Stromal cell of bone marrow (primary cell): ENCODE measurements at regions not wholly inside any gene's neighbourhood (a gene's known extent, or its start where the extent isn't known, plus 50 kb on each side); places are given as distances from the start of the nearest gene placed in this dataset.
"Not testable (repeated sequence)": the region's sequence is repeated elsewhere in the genome, so short reads cannot be mapped to it uniquely, and the experiment has no call there.

Experiments used
- DNase-seq: peaks from one replicate; pipeline ENCODE4 v3.0.0-alpha.2; 2012; ENCODE audit warnings: low read depth

DNA sequence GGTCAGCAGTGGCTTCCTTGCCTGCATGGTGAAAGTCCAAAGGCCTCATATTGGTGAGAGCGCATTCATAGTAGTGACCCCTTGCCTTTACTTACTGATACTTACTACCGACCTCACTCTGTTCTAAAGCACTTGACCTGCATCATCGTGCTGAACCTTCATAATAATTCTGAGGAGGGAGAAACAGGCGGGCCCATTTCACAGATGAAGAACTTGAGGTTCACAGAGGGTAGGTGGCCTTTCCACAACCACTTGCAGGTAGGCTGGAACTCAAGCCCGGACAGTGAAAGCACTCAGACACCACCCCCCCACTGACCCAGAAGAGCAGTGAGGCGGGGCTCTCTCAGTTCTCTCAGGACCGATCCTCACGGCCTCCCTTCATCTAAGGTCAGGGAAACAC lies 149.4 kb upstream of the CHST15 start:
- DNase-seq = no peak

DNA sequence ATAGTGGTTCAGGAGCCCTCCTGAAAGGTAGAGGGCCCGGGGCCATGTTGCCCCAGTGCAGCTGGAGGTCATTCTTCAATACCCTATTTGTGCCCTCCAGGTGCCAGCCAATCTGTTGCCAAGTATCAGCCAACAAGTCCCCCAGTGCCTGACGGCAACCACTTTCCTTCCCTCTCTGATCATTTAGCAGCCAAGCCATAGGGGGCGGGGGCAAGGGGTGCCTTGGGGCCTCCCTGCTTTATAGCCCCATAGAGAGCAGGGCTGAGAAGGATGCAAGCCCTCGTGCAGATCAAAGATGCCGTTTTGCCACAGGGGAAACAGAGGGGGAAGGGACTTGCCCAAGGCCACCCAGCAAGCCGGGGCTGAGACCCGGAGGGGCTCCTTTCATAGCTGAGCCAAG lies 149.0 kb upstream of the CHST15 start:
- DNase-seq = no peak

GRCh38 chr10:124241510-124241909 lies 148.1 kb upstream of the CHST15 start:
- DNase-seq = not testable (repeated sequence)

DNA sequence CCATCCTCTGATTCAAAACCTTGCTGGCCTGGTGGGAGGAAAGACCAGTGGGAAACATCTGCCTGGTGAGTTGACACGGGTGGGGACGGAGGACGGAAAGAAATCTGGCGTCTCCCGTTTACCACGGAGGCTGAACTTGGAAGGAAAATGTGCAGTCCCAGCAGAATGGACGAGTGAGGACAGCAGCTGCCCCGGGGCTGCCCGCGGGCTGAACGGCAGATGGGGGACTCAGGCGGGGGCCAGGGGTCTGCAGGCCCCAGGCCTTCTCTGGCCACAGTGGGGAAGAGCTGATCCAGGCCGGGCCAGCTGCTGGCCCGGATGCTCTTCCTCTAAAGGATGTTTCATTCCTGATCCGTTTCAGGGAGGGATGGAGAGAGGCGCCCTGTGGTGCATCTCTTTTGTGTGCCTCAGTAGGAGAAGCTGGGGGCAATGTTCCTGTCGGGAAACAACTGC lies 147.5 kb upstream of the CHST15 start:
- DNase-seq = no peak

DNA sequence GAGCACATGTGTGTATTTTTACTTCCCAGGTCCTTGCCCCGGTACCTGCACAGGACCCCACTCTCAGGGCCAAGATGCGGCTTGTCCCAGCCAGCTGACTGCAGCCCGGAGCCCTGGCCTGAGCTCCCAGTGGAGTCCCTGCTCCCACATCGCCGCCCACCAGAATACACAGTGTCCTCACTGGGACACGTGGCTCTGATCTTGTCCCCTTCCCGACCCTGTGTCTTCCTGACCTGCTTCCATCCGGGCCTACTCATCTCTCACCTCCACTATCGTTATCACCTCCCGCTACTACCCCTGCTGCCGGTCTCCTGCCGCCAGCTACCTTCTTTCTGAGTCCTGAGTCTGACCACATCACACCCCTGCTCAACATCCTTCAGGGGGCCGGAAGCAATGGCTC lies 146.3 kb upstream of the CHST15 start:
- no peak for DNase-seq

- no peak for DNase-seq
Observed at GRCh38 chr10:124239134-124239533, 145.7 kb upstream of the CHST15 start.

GRCh38 chr10:124238367-124238766 lies 145.0 kb upstream of the CHST15 start:
- no peak for DNase-seq

DNA sequence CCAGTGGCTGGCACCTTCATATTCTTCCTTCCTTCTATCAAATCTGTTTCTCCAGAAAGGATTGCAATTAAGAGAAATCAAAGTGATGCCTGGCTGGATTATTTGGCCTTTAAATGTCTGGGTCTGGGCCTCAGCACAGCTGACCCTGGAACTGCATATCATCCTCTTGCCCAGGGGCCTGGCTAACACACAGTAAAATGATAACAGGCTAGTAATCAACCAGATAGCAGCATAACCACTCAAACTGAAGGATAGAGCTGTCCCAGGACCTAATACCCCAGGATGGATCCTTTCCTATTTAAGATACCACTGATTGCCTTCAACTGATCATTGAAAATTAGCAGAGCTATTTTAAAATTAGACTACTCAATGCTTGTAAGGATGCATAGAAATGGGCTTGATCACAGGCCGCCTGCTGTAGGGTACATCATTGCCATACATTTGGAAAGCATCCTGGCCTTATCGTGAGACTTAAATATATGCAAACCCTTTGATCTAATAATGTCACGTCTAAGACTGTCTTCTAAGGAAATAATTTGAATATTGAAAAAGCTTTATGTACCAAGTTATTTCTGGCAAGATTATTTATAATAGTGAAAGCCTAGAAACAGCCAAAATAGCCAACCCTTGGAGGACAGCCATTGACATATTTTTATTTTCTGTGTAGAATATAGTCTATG lies 144.0 kb upstream of the CHST15 start:
- DNase-seq = no peak

- no peak for DNase-seq
Observed at GRCh38 chr10:124236816-124237215, 143.4 kb upstream of the CHST15 start.

GRCh38 chr10:124236136-124236535 lies 142.7 kb upstream of the CHST15 start:
- DNase-seq = no peak

DNA sequence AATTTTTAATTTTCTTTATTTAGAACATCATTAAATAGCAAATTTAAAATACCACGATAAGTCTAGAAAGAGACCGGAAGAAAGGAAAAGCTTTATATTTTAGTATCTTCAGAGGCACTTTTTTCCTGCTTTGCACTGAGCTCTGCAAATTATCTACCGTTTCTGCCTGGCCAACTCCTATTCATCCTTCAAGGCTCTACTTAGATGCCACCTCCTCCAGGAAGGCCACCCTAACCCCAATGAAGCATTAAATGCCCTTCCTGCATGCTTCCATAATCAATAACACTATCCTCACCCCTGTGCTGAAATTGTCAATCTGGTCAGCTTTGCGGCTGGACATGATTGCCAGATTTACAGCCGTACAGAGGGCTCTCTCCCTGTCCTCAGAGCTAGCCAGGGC lies 141.8 kb upstream of the CHST15 start:
- no peak for DNase-seq

DNA sequence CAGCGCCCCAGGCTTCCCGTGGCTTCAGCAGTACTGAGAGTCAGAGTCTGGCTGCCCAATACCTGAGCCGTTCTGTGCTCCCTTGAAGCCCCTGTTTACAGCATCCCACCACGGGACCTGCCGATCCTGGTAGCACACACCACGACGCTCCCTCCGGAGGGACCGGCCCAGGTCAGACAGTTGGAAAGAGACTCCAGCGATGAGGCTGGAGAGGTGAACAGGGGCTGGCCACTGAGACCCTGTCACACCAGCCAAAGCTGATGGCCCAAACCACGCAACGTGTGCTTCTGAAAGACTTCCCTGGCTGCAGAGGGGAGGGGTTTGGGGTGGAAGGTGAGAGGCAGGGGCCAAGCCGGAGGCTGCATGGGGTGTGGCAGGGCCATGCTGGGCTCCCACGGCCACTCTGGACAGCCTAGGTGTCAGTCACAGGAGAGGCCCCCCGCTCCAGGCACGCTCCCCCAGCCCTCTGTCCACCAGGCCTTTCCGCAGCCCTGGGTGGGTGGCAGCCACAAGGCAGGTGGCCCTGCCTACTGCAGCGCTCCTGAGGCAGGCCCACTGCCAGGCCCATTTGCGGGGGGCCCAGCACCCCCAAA lies 140.2 kb upstream of the CHST15 start:
- DNase-seq = no peak

DNA sequence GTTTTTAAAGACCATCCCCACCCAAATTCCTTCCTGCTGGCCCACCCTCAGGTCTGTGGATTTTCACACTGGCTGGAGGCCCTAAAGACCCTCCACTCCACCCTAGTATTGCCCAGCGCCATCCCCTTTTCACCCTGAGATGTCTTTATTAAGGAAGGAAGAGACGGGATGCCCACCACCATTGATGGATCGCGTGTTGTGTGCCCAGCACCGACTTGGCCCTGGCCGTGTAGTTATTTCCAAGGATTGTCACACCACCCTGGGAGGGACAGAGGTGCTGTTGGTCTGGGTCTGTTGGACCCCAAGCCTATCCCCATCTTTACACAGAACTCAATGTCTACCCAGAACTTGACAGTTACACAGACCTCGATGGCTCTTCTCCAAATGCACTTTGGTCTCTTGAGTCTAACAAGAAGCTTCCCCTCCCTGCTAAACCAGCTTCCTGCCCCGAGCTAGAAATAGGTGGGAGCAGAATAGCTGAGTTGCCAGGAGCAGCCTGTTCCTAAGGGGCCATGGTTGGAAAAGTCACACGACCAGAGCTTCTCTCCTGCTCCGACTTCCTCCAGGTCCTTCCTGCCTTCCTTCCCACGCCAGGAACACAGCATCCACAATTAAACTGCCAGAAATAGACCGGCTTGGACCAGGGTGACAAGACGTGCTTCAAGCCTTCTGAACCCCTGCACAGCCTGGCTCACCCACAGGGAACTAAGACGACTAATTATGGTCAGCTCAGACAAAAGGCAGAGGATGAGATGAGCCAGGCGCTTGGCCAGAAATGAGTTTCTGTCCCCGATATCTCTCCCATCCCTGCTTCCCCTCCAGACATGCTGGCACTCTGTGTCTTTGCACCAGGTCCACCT lies 139.5 kb upstream of the CHST15 start:
- no peak for DNase-seq

- no peak for DNase-seq
Observed at GRCh38 chr10:124231168-124232155, 138.1 kb upstream of the CHST15 start.

- DNase-seq = no peak
Observed at GRCh38 chr10:124230635-124231167, 137.3 kb upstream of the CHST15 start.

DNA sequence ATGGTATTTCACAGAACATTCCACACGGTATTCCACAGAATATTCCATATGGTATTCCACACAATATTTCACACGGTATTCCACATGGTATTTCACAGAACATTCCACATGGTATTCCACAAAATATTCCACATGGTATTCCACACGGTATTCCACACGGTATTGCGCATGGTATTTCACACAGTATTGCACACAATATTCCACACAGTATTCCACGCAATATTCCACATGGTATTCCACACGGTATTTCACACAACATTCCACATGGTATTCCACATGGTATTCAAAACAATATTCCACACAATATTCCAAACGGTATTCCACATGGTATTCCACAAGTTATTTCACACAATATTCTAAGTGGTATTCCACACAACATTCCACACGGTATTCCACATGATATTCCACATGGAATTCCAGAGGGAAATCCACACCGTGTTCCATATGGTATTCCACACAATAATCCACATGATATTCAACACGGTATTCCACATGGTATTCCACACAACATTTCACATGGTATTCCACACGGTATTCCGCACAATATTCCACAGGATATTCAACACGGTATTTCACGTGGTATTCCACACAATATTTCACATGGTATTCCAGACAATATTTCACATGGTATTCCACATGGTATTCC lies 136.7 kb upstream of the CHST15 start:
- no peak for DNase-seq

DNA sequence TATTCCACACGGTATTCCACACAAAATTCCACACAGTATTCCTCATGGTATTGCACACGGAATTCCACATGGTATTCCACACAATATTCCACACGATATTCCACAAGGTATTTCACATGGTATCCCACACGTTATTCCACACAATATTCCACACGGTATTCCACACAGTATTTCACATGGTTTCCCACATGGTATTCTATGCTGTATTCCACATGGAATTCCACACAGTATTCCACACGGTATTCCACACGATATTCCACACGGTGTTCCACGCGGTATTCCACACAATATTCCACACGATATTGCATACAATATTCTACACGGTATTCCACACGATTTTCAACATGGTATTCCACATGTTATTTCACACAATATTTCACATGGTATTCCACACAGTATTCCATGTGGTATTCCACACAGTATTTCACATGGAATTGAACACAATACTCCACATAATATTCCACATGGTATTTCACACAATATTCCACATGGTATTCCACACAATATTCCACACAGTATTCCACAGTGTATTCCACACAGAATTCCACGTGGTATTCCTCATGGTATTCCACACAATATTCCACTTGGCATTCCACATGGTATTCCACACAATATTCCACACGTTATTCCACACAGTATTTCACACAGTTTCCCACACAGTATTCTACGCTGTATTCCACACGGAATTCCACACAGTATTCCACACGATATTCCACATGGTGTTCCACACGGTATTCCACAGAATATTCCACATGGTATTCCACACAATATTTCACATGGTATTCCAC lies 136.0 kb upstream of the CHST15 start:
- DNase-seq = no peak

GRCh38 chr10:124228471-124228870 lies 135.1 kb upstream of the CHST15 start:
- no peak for DNase-seq

- no peak for DNase-seq
Observed at GRCh38 chr10:124227988-124228387, 134.6 kb upstream of the CHST15 start.
